22Rv1 (cell line): ENCODE measurements at regions not wholly inside any gene's neighbourhood (a gene's known extent, or its start where the extent isn't known, plus 50 kb on each side); places are given as distances from the start of the nearest gene placed in this dataset.
A peak's percentile ranks its signal among the peaks of the same experiment; 100 is the strongest.

Experiments
- H3K27ac ChIP-seq: fragments of 450-650 bp; 2 replicates; pipeline ENCODE4 v1.5.1; 2017
- ZFX ChIP-seq: fragments of 450-650 bp; IDR thresholded peaks from 2 replicates; pipeline ENCODE4 v1.6.1; 2017; ENCODE audit warnings: antibody characterized with exemption, borderline replicate concordance
- TF ChIP-seq, protein P1 (sequence below): fragments of 450-650 bp; IDR thresholded peaks from 2 replicates; pipeline ENCODE4 v1.5.1; 2017; ENCODE audit warnings: mild to moderate bottlenecking

DNA sequence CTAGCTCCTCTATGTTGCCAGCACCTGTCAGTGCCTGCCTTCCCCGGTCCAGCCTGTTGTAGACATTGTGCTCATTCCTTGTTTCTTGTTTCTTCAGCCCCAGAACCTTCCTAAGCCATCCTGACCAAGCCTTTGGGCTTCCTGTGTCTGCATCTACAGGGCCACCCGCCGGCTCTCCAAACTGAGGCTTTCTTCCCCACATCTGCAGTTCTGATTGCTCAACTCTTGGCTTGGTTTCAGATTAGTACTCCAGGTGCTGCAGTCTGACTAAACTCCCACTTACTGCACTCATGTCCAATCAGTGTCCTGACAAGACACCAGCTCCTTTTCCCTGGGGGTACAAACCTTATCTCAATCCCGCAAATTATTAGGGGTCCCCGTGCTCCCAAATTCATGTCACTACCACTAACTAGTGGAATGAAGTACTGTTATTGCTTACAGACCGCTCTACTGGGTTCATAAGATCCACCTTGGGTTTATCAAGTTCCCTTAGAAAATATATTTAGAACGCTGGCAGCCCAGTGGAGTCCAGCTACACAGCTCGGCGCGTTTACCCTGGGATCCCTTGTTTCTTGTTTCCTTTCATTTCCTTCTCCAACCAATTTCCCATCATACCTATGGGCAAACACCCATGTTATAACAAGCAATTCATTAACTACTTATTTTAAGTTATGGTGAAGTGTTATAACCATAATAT, 114.2 kb upstream of the TJP1 start:
- no peak overlapping the region for H3K27ac ChIP-seq
- TF ChIP-seq, protein P1, sequence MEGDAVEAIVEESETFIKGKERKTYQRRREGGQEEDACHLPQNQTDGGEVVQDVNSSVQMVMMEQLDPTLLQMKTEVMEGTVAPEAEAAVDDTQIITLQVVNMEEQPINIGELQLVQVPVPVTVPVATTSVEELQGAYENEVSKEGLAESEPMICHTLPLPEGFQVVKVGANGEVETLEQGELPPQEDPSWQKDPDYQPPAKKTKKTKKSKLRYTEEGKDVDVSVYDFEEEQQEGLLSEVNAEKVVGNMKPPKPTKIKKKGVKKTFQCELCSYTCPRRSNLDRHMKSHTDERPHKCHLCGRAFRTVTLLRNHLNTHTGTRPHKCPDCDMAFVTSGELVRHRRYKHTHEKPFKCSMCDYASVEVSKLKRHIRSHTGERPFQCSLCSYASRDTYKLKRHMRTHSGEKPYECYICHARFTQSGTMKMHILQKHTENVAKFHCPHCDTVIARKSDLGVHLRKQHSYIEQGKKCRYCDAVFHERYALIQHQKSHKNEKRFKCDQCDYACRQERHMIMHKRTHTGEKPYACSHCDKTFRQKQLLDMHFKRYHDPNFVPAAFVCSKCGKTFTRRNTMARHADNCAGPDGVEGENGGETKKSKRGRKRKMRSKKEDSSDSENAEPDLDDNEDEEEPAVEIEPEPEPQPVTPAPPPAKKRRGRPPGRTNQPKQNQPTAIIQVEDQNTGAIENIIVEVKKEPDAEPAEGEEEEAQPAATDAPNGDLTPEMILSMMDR, result no peak
- no peak for TF ChIP-seq ZFX

DNA sequence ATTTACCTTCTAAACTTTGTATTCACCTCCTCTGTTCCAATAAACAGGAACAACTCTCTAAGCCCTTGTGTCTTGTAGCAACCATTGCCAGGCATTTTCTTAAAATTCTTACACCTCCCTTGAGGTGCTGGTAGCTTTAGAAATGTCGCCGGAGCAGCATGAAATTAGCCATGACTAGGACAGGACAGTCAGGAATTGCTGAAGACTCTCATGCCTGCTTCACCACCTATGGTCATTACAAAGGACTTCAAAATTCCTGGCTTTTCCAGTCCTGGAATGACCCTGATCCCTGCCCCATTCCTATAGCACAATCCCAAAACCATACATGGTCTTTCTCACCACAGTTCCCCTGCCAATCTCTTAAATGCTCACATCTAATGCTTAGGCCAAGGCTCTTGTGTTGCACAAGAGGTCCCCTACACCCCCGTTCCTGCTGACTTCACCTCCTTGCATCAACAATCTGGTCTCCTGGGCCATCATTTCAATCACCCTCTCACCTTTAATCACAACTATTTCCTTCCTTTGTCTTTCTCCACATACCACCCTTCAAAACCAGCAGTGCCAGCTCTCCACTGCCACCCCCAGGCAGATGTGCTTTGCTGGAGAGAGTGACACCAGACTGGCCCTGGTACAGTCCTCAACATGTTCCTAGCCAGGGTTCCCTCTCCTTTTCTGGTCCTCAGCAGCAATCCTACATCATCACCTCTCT, 113.2 kb upstream of the TJP1 start:
- no peak overlapping the region for H3K27ac ChIP-seq
- no peak for TF ChIP-seq ZFX
- TF ChIP-seq, protein P1, result peak; percentile 29

DNA sequence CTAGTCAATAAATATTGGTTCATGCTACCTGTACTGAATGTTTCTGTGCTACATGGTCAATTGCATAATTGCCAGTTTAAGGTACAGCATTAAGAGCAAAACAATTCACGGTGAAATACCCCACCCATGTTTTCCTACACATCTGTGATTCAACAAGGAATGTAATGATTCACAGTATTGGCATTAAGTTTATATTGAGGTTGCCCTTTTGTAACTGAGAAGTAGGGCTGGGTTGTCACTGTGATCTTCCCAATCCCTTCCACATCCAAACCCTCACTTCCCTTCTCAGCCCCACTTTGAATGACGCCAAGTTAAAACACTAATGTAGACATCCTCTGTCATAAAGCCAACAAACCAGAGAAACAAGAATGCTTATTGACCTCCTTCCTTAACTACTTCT, 112.0 kb upstream of the TJP1 start:
- no peak overlapping the region for H3K27ac ChIP-seq
- no peak for TF ChIP-seq ZFX
- TF ChIP-seq, protein P1, result no peak

DNA sequence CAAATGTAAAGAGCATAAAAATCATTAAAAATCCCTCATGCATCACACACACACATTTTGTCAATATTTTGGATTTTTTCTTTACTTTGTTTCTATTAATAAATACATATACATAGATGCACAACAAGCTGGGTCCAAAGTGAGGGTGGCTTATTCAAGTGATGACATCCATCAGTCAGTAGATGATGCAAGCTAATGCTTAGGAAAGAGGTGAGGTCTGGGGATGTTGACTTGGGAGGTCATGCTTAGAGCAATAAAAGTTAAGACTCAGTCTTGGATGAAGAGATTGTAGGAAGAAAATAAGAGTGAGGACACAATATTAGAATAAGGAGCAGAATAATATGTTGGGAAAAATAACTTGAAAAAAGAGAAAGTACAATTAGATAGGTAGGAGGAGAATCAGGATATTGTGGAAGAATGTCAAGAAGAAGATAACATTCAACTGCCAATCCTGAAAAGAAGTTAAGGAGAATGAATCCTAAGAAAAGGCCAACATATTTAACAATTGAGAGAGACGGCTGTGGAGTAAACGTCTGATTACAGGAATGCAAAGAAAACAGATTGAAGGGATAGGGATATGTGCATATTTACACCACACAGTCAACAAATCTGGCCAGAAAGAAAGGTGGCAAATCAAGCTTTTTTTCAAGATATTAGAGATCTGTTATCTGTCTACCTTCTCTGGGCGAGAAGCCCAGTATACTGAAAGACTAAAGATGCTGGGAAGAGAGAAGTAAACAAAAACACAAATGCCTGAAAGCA, 111.0 kb upstream of the TJP1 start:
- TF ChIP-seq, protein P1, result no peak
- no peak for TF ChIP-seq ZFX
- no peak overlapping the region for H3K27ac ChIP-seq

DNA sequence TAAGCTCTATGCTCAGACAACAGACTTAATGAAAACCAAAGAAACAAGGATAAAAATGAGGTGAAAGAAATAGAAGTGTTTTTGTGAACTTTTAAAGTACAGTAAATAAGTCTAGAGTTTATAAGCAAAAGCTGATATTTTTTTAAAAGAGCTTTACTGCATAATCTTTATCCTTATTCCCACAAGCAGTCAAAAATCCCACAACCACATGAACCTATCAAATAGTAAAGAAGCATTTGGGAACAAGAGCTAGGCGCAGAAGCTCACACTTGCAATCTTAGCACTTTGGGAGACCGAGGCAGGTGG, 103.8 kb upstream of the TJP1 start:
- H3K27ac ChIP-seq, result no peak overlapping the region
- TF ChIP-seq, protein P1, result peak; percentile 65
- TF ChIP-seq ZFX, result no peak

DNA sequence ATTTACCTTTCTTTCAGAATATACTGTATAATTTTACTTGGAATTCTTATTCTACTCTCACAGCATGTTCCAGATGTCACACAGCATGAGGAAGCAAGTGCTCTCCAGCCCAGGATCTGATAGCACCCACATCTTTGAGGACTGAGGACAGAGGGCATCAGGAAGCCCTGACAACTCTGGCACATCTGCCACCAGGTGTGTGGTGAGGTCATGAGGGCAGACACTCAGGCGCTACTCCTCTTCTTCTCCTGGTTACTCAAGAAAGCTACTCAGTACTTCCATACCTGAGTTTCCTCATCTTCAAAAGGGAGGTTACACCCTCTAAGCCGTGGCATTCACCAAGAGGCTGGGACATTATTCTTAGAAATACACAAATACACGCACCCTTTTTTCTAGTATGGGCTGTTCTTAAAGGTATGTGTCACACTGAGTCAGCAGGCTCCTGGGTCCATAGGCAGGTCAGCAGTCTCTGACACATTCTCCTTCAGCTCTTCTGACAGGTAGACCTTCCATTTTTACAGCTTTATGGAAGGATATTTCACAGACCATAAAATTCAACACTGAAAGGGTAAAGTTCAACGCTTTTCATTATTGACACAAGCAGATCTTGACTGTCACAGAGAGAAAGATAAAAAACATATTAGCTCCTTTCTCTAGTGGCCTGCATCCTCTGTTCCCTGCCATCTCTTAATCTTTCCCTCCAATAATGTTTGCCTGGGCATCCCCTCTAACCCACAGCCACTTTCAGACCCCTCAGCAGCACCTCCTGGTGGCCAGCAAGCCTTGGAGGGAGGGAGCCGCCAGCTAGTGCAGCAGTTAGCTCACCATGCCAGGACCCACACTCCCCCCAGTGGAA, 103.2 kb upstream of the TJP1 start:
- no peak overlapping the region for H3K27ac ChIP-seq
- TF ChIP-seq, protein P1, result peak; percentile 85
- no peak for TF ChIP-seq ZFX
